ENCODE measurements at regions not wholly inside any gene's neighbourhood (a gene's known extent, or its start where the extent isn't known, plus 50 kb on each side); places are given as distances from the start of the nearest gene placed in this dataset.

DNA sequence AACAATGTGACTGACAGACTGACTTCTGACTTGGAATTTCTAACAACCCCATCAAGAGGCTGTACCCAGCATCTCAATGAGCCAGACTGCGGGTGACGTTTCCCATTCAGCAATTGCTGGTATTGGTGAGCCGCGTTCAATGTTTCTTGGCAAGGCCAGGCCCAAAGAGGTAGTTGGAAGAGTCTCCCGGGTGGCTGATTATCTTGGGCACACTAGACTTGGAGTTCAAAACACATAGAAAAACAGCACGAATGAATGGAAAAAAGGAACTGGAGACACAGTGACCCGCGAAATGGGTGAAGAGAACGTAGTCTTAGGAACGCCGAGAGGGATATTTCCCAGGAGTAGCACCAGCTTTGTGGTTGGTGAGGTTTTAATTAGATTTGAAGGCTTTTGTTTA lies 81.1 kb upstream of the SLC22A11 start:
- Histone ChIP-seq H3K4me3 (no peak overlapping the region), H3K27ac (ENCODE audit: extremely low read depth, low read depth, low read length) (no peak overlapping the region), H3K4me2 (ENCODE audit: insufficient read depth, low read length) (no peak overlapping the region), H3K36me3 (ENCODE audit: control insufficient read depth, insufficient read depth, low read length) (no peaks in the 10 kb centered on the region), H2AFZ (ENCODE audit: low read depth, low read length) (no peak overlapping the region), H3K9me3 (replicated peaks; ENCODE audit: control insufficient read depth, insufficient read depth, low read depth, low read length) (no peaks in the 10 kb centered on the region), H4K20me1 (replicated peaks; ENCODE audit: control insufficient read depth, insufficient read depth, low read length) (no peaks in the 10 kb centered on the region), H3K9me1 (ENCODE audit: control insufficient read depth, insufficient read depth, low read length) (no peaks in the 10 kb centered on the region), H3K9ac (ENCODE audit: insufficient read depth in 1 of 2, low read depth in 2 of 2, low read length in 2 of 2) (no peak overlapping the region), H3K4me1 (replicated peaks in 1 of 2; ENCODE audit: control insufficient read depth in 2 of 2, insufficient read depth in 2 of 2, low read length in 2 of 2) (peaks cover 10 to 11% of the 10 kb centered on the region in 2 experiments; a peak in 4 of 5 replicates), H3K27me3 (ENCODE audit: control insufficient read depth in 2 of 2, insufficient read depth in 2 of 2, low read length in 2 of 2) (peaks cover 3 to 33% of the 10 kb centered on the region in 2 experiments; a peak in 3 of 5 replicates), H3K79me2 (ENCODE audit: control insufficient read depth, insufficient read depth, low read length) (no peaks in the 10 kb centered on the region)
- DNase-seq (ENCODE audit: extremely low read depth in 1 of 4, low spot score in 3 of 4) (no peak), ATAC-seq (no peak), FAIRE-seq (no peak)
- intact Hi-C loops (cut with micrococcal nuclease) (loop anchor here (5.0 kb wide), 1 partner anchor 117 kb away; the partner anchor contains the start of gene RPS6KA4), in situ Hi-C loops (cut with MboI) (no loop called here)
- CTCF ChIA-PET (ENCODE audit: low intra/inter-chr PET ratio), result no interaction called here
- POLR2A ChIA-PET, result no interaction called here
- 55% methylated on average over 11 of the region's 11 CpGs for WGBS (ENCODE audit: insufficient coverage, low coverage, missing lambda C conversion rate)
- TF ChIP-seq BCL6 (CRISPR knock-in tag; IDR thresholded peaks at IDR 0.05) (no peak), KDM5B (IDR thresholded peaks at IDR 0.05; ENCODE audit: insufficient replicate concordance, low read depth, low read length) (no peak), FOXJ3 (CRISPR knock-in tag; IDR thresholded peaks at IDR 0.05) (no peak), SMARCE1 (IDR thresholded peaks at IDR 0.05) (no peak), WHSC1 (IDR thresholded peaks at IDR 0.05; ENCODE audit: low read length) (no peak), ATF2 (CRISPR knock-in tag; IDR thresholded peaks at IDR 0.05) (no peak), CTBP1 (IDR thresholded peaks at IDR 0.05; ENCODE audit: borderline replicate concordance) (no peak), NR1H2 (CRISPR knock-in tag; IDR thresholded peaks at IDR 0.05) (no peak), ZNF77 (CRISPR knock-in tag; IDR thresholded peaks at IDR 0.05) (no peak), ZMIZ1 (IDR thresholded peaks at IDR 0.05; ENCODE audit: low read depth in 2 of 2, low read length in 2 of 2) (no peak)
- TF ChIP-seq, protein P1, sequence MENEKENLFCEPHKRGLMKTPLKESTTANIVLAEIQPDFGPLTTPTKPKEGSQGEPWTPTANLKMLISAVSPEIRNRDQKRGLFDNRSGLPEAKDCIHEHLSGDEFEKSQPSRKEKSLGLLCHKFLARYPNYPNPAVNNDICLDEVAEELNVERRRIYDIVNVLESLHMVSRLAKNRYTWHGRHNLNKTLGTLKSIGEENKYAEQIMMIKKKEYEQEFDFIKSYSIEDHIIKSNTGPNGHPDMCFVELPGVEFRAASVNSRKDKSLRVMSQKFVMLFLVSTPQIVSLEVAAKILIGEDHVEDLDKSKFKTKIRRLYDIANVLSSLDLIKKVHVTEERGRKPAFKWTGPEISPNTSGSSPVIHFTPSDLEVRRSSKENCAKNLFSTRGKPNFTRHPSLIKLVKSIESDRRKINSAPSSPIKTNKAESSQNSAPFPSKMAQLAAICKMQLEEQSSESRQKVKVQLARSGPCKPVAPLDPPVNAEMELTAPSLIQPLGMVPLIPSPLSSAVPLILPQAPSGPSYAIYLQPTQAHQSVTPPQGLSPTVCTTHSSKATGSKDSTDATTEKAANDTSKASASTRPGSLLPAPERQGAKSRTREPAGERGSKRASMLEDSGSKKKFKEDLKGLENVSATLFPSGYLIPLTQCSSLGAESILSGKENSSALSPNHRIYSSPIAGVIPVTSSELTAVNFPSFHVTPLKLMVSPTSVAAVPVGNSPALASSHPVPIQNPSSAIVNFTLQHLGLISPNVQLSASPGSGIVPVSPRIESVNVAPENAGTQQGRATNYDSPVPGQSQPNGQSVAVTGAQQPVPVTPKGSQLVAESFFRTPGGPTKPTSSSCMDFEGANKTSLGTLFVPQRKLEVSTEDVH (IDR thresholded peaks at IDR 0.05; ENCODE audit: low read depth, partially characterized antibody), result no peak
- no TSS peak for BruUV-seq (replicated peaks)

Measured in K562 (cell line).